GM12892 (cell line): ENCODE measurements at regions not wholly inside any gene's neighbourhood (a gene's known extent, or its start where the extent isn't known, plus 50 kb on each side); places are given as distances from the start of the nearest gene placed in this dataset.

Experiments
- POLR2A ChIP-seq: IDR thresholded peaks from 2 replicates; pipeline ENCODE4 v1.6.1; 2011; ENCODE audit warnings: low read depth, low read length, control low read depth
- POLR2AphosphoS5 ChIP-seq: IDR thresholded peaks from 2 replicates; pipeline ENCODE4 v1.6.1; 2011; ENCODE audit warnings: low read depth, low read length, control low read depth

GRCh38 chr2:225340923-225341322 is 58.6 kb upstream of the NYAP2 start:
- TF ChIP-seq POLR2AphosphoS5 (no peak), POLR2A (no peak)
